ENCODE measurements at regions not wholly inside any gene's neighbourhood (a gene's known extent, or its start where the extent isn't known, plus 50 kb on each side); places are given as distances from the start of the nearest gene placed in this dataset.

DNA sequence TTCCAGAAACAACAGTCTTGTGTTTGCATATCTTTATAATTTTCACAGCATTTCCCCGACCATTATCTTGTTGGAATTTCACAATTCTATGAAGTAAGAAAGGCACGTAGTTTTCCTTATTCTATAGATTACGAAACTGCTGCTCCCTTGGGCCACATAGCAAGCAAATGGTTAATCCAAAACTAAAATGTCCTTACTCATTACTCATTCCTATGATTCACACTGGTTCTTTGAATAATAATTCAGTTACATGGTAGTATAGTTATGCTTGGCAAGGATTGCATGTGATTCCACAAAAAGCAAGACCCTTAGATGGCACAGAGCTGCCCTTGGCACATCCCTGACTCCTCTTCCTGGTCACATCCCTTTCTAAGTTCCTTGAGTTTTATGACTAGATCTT, 51.2 kb downstream of the OR13H1 start:
- Histone ChIP-seq H3K27me3 (ENCODE audit: control insufficient read depth, insufficient read depth, low read length) (no peaks in the 10 kb centered on the region), H3K9me3 (ENCODE audit: control insufficient read depth, insufficient read depth, low read length) (no peaks in the 10 kb centered on the region), H3K27ac (ENCODE audit: low read length) (no peak overlapping the region), H3K36me3 (ENCODE audit: control insufficient read depth, insufficient read depth, low read length) (no peaks in the 10 kb centered on the region), H3K4me3 (ENCODE audit: low read length) (no peak overlapping the region), H3K4me1 (ENCODE audit: control insufficient read depth, insufficient read depth, low read length) (no peaks in the 10 kb centered on the region)
- DNase-seq (ENCODE audit: low read depth, low spot score) = no peak
- WGBS (ENCODE audit: insufficient coverage, insufficient read length) = no CpG with 5 or more reads among the region's 3 CpGs

DNA sequence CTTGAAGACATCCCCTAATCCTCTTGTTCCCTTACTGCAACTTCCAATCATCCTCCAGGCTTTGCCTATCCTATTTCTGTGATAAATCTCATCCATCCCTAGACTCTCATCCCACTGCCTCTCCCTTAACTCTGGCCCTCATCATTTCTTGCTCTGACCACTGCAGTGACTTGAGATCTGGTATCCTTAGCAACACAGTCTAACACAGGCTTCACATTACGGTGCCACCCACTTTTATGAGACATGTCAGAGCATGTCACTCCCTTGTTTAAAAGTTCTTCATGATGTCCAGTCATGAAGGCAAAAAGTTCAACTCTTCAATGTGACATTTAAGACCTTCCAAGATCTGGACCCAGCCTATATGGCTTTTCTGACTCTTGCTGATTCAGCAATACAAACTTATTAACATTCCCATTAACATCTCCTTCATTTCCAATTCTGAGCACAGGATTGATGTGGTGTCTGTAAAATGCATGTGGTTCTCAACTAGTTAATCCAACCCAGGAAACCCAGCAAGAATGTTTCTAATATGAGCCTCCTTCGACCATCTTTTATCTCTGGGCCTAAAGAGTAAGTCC, 64.0 kb downstream of the OR13H1 start:
- Histone ChIP-seq H3K27ac (ENCODE audit: low read length) (no peak overlapping the region), H3K27me3 (ENCODE audit: control insufficient read depth, insufficient read depth, low read length) (no peaks in the 10 kb centered on the region), H3K4me1 (ENCODE audit: control insufficient read depth, insufficient read depth, low read length) (no peaks in the 10 kb centered on the region), H3K9me3 (ENCODE audit: control insufficient read depth, insufficient read depth, low read length) (no peaks in the 10 kb centered on the region), H3K36me3 (ENCODE audit: control insufficient read depth, insufficient read depth, low read length) (no peaks in the 10 kb centered on the region), H3K4me3 (ENCODE audit: low read length) (no peak overlapping the region)
- no peak for DNase-seq (ENCODE audit: low read depth, low spot score)
- WGBS (ENCODE audit: insufficient coverage, insufficient read length) = no CpG with 5 or more reads among the region's 2 CpGs

DNA sequence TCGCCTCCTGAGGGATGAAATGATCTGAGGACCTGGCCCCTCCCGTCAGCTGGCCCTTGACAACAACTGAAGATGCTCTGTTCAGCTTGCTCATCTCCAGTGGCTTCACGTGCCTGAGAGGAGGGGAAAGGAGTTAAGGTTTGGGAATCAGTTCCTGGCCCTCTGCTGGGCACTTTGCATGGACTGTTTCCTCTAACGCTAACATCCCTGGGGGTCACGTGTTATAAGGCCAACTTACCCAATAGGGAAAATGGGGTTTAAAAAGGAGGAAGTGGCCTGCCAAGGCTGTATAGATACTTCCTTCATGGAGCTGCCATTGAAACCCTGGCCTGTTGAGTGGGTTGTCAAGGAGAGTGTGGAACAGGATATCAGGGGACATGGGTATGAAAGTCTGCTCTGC, 65.6 kb downstream of the OR13H1 start:
- no peak overlapping the region for H3K4me3 ChIP-seq (ENCODE audit: low read length)
- no CpG with 5 or more reads among the region's 5 CpGs for WGBS (ENCODE audit: insufficient coverage, insufficient read length)
- no peaks in the 10 kb centered on the region for H3K27me3 ChIP-seq (ENCODE audit: control insufficient read depth, insufficient read depth, low read length)
- no peak overlapping the region for H3K27ac ChIP-seq (ENCODE audit: low read length)
- H3K4me1 ChIP-seq (ENCODE audit: control insufficient read depth, insufficient read depth, low read length) = no peaks in the 10 kb centered on the region
- H3K36me3 ChIP-seq (ENCODE audit: control insufficient read depth, insufficient read depth, low read length) = no peaks in the 10 kb centered on the region
- DNase-seq (ENCODE audit: low read depth, low spot score) = no peak
- no peaks in the 10 kb centered on the region for H3K9me3 ChIP-seq (ENCODE audit: control insufficient read depth, insufficient read depth, low read length)

DNA sequence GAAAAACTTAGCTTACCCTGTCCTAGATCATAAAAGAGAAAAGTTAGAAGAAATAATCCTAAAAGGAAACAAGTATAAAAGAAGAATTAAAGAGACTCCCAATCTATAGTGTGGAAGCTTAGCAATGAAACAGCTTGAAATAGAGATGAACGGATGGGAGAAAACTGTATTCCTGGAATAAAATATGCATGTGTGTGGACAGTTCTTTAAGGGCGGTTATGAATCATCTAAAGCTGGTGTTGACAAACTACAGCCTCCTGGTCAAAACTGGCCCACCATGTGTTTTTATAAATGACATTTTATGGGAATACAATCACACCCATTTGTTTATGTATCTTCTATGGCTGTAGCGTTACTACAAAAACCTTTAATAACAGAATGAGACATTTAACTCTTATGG, 69.4 kb downstream of the OR13H1 start:
- H3K27ac ChIP-seq (ENCODE audit: low read length) = no peak overlapping the region
- no peaks in the 10 kb centered on the region for H3K4me1 ChIP-seq (ENCODE audit: control insufficient read depth, insufficient read depth, low read length)
- no peaks in the 10 kb centered on the region for H3K27me3 ChIP-seq (ENCODE audit: control insufficient read depth, insufficient read depth, low read length)
- no CpG with 5 or more reads among the region's 3 CpGs for WGBS (ENCODE audit: insufficient coverage, insufficient read length)
- no peak overlapping the region for H3K4me3 ChIP-seq (ENCODE audit: low read length)
- no peaks in the 10 kb centered on the region for H3K9me3 ChIP-seq (ENCODE audit: control insufficient read depth, insufficient read depth, low read length)
- DNase-seq (ENCODE audit: low read depth, low spot score) = no peak
- no peaks in the 10 kb centered on the region for H3K36me3 ChIP-seq (ENCODE audit: control insufficient read depth, insufficient read depth, low read length)

DNA sequence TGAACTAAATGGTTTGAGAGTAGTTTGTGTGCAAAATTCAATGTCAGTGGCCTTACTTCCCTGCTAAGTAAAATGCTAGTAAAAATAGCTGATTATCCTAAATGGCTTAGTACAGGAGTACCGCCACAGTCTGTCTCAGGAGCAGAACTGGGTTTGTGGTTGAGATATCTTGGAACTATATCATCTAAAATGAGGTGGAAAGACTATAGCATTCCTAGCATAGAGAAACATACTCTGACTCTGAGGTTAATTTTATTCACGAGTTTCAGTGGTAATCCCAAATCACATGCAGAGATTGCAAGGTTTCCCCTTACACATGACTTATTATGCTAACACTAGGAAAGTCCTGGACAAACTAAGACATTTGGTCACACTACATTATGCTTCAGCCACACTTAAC, 70.4 kb downstream of the OR13H1 start:
- WGBS (ENCODE audit: insufficient coverage, insufficient read length) = no CpG with 5 or more reads among the region's 2 CpGs
- Histone ChIP-seq H3K4me1 (ENCODE audit: control insufficient read depth, insufficient read depth, low read length) (no peaks in the 10 kb centered on the region), H3K9me3 (ENCODE audit: control insufficient read depth, insufficient read depth, low read length) (no peaks in the 10 kb centered on the region), H3K27ac (ENCODE audit: low read length) (no peak overlapping the region), H3K36me3 (ENCODE audit: control insufficient read depth, insufficient read depth, low read length) (no peaks in the 10 kb centered on the region), H3K4me3 (ENCODE audit: low read length) (no peak overlapping the region), H3K27me3 (ENCODE audit: control insufficient read depth, insufficient read depth, low read length) (no peaks in the 10 kb centered on the region)
- DNase-seq (ENCODE audit: low read depth, low spot score) = no peak

DNA sequence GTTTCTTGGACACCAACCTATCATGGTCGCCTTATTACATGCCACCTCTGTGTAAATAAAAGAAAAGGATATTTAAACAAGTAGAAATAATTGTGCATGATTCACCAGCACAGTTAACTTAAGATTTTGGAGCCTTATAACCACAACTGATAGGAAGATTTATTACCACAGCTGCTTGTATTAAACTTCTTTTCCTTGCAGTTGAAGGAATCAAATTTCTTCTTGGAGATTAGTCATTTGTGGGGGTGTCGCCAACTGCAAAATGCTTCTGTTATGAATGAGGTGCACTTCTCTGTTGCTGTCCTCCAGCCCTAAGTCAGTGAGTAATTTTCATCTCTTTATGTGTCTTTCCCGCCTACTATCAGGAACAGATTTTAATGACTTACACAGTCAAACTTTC, 73.3 kb downstream of the OR13H1 start:
- H3K9me3 ChIP-seq (ENCODE audit: control insufficient read depth, insufficient read depth, low read length) = no peaks in the 10 kb centered on the region
- no peak for DNase-seq (ENCODE audit: low read depth, low spot score)
- H3K27me3 ChIP-seq (ENCODE audit: control insufficient read depth, insufficient read depth, low read length) = no peaks in the 10 kb centered on the region
- H3K36me3 ChIP-seq (ENCODE audit: control insufficient read depth, insufficient read depth, low read length) = no peaks in the 10 kb centered on the region
- H3K27ac ChIP-seq (ENCODE audit: low read length) = no peak overlapping the region
- no peak overlapping the region for H3K4me3 ChIP-seq (ENCODE audit: low read length)
- WGBS (ENCODE audit: insufficient coverage, insufficient read length) = no CpG with 5 or more reads among the region's 3 CpGs
- no peaks in the 10 kb centered on the region for H3K4me1 ChIP-seq (ENCODE audit: control insufficient read depth, insufficient read depth, low read length)

DNA sequence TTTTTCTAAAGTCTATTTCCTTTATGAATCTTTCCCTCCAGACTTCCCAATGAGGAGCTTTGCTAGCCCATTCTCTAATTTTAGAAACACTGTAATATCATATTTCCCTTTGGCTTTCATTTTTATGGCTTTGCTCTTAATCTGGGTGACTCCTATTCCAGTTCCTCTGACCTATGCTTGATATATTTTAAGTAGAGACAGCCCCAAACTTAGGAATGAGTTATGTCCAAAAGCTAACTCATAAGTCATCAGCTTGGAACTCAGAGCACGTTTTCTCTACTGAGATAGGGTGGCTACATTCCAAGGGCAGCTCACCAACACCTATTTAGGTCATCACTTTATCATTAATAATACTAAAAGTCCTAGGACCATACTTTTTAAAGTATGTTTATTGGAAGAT, 77.8 kb downstream of the OR13H1 start:
- H3K27ac ChIP-seq (ENCODE audit: low read length) = no peak overlapping the region
- no CpG with 5 or more reads among the region's 1 CpG for WGBS (ENCODE audit: insufficient coverage, insufficient read length)
- H3K27me3 ChIP-seq (ENCODE audit: control insufficient read depth, insufficient read depth, low read length) = no peaks in the 10 kb centered on the region
- H3K4me3 ChIP-seq (ENCODE audit: low read length) = no peak overlapping the region
- no peaks in the 10 kb centered on the region for H3K36me3 ChIP-seq (ENCODE audit: control insufficient read depth, insufficient read depth, low read length)
- no peak for DNase-seq (ENCODE audit: low read depth, low spot score)
- no peaks in the 10 kb centered on the region for H3K9me3 ChIP-seq (ENCODE audit: control insufficient read depth, insufficient read depth, low read length)
- H3K4me1 ChIP-seq (ENCODE audit: control insufficient read depth, insufficient read depth, low read length) = no peaks in the 10 kb centered on the region

DNA sequence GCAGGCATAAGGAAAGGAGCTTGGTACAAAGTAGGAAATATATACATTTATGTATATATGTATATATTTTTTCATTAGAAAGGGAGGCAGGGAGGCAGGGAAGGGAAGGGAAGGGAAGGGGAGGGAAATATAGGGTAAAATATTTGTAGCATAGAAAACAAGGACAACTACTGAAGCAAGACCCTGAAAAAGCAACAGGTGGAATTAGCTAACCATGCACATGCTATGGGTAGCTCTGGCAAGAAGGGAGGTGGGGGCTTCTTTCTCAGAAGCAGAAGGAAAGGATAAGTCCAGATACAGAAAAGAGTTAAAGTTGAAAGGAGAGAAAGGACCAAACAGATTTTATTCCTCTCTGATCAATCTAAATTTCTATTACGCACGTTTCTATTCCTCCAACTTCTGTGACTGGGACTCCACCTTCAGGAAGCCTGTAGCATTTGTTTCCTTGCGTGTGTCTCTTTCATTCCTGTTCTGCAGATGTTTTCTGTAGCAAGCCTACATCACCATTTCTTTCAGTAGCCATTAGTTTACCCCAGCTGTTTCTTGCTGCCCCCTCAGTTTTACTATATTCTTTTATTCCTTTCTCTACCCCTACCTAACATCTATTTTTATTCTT, 82.9 kb downstream of the OR13H1 start:
- Histone ChIP-seq H3K9me3 (ENCODE audit: control insufficient read depth, insufficient read depth, low read length) (no peaks in the 10 kb centered on the region), H3K4me1 (ENCODE audit: control insufficient read depth, insufficient read depth, low read length) (no peaks in the 10 kb centered on the region), H3K36me3 (ENCODE audit: control insufficient read depth, insufficient read depth, low read length) (no peaks in the 10 kb centered on the region), H3K27ac (ENCODE audit: low read length) (no peak overlapping the region), H3K27me3 (ENCODE audit: control insufficient read depth, insufficient read depth, low read length) (no peaks in the 10 kb centered on the region), H3K4me3 (ENCODE audit: low read length) (no peak overlapping the region)
- DNase-seq (ENCODE audit: low read depth, low spot score) = no peak
- no CpG with 5 or more reads among the region's 3 CpGs for WGBS (ENCODE audit: insufficient coverage, insufficient read length)

DNA sequence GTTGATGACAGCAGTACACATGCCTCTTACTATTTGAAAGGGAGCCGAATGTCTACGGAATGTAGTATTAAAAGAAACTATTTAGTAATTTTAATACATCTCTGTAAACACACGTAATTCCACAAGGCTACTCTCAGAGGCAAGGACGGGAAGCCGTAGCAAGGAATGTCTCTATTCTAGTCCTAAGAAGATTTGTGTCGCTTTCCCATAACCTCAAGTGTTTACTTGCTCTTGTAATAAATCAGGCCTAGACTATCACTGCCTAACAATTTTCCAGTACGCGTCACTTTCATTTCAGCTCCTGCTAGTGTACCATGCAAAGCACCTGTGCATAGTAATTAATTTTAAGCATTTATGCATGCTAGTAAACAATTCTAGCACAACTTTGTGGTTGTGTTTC, 86.7 kb downstream of the OR13H1 start:
- Histone ChIP-seq H3K27ac (ENCODE audit: low read length) (no peak overlapping the region), H3K4me3 (ENCODE audit: low read length) (no peak overlapping the region), H3K27me3 (ENCODE audit: control insufficient read depth, insufficient read depth, low read length) (no peaks in the 10 kb centered on the region)

DNA sequence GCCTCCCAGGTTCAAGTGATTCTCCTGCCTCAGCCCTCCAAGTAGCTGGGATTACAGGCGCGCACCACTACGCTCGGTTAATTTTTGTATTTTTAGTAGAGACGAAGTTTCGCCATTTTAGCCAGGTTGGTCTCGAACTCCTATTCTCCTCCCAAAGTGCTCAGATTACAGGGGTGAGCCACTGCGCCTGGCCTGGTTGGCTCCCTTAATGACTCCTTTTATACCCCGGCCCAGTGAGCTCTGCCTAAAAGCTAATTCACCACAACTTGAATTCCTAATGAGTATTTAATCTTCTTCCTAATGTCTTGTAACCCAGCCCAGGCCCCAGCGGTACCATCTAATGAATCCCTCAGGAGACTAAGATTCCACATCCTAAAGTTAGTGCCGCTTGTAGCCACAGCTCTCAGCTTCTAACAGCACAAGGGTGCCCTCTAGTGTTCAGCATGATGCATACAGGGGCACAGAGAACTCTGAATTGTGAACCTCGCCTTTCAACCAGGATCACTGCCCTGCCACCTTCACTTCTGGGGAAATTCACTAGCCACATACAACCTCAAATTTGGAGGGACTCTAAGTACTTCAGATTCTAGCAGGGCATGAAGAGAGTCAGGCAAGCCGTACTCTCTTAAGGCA, 89.5 kb downstream of the OR13H1 start:
- no peaks in the 10 kb centered on the region for H3K4me1 ChIP-seq (ENCODE audit: control insufficient read depth, insufficient read depth, low read length)
- DNase-seq (ENCODE audit: low read depth, low spot score) = peak; percentile 27
- H3K27ac ChIP-seq (ENCODE audit: low read length) = no peak overlapping the region
- H3K27me3 ChIP-seq (ENCODE audit: control insufficient read depth, insufficient read depth, low read length) = no peaks in the 10 kb centered on the region
- no peak overlapping the region for H3K4me3 ChIP-seq (ENCODE audit: low read length)
- no peaks in the 10 kb centered on the region for H3K36me3 ChIP-seq (ENCODE audit: control insufficient read depth, insufficient read depth, low read length)
- no peaks in the 10 kb centered on the region for H3K9me3 ChIP-seq (ENCODE audit: control insufficient read depth, insufficient read depth, low read length)
- no CpG with 5 or more reads among the region's 13 CpGs for WGBS (ENCODE audit: insufficient coverage, insufficient read length)

More for the DNA sequence above, 86.7 kb downstream of the OR13H1 start:
- Histone ChIP-seq H3K36me3 (ENCODE audit: control insufficient read depth, insufficient read depth, low read length) (no peaks in the 10 kb centered on the region), H3K9me3 (ENCODE audit: control insufficient read depth, insufficient read depth, low read length) (no peaks in the 10 kb centered on the region), H3K4me1 (ENCODE audit: control insufficient read depth, insufficient read depth, low read length) (no peaks in the 10 kb centered on the region)
- no CpG with 5 or more reads among the region's 8 CpGs for WGBS (ENCODE audit: insufficient coverage, insufficient read length)
- DNase-seq (ENCODE audit: low read depth, low spot score) = no peak

DNA sequence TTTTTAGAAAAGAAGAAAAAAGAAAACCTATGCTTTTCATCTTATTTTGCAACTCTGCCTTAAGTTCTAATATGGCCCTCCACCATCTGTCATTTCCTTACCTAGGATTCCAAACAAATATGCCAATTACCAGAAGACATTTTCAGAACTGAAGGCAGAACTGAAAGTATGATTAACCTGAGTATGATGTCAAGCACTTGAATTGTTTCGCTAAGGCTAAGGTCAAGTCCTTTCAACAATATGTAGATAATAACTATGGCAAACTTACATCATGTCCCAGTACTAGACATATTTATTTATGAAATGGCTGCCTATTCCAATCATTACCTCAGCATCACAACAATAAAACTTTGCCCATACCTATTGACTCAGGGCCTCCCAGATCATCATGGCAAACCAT, 91.0 kb downstream of the OR13H1 start:
- WGBS (ENCODE audit: insufficient coverage, insufficient read length) = no CpG with 5 or more reads among the region's 1 CpG
- H3K27me3 ChIP-seq (ENCODE audit: control insufficient read depth, insufficient read depth, low read length) = no peaks in the 10 kb centered on the region
- H3K36me3 ChIP-seq (ENCODE audit: control insufficient read depth, insufficient read depth, low read length) = no peaks in the 10 kb centered on the region
- no peak for DNase-seq (ENCODE audit: low read depth, low spot score)
- H3K9me3 ChIP-seq (ENCODE audit: control insufficient read depth, insufficient read depth, low read length) = no peaks in the 10 kb centered on the region
- H3K4me1 ChIP-seq (ENCODE audit: control insufficient read depth, insufficient read depth, low read length) = no peaks in the 10 kb centered on the region
- H3K4me3 ChIP-seq (ENCODE audit: low read length) = no peak overlapping the region
- H3K27ac ChIP-seq (ENCODE audit: low read length) = no peak overlapping the region

Measured in iPS DF 6.9 (cell line).